GM21529 (cell line): ENCODE measurements at regions not wholly inside any gene's neighbourhood (a gene's known extent, or its start where the extent isn't known, plus 50 kb on each side); places are given as distances from the start of the nearest gene placed in this dataset.

Experiments used
- ATAC-seq: cut with Tn5 transposase; IDR thresholded peaks from one replicate; pipeline ENCODE4 v1.9.1; 2021; ENCODE audit not compliant: unreplicated experiment

DNA sequence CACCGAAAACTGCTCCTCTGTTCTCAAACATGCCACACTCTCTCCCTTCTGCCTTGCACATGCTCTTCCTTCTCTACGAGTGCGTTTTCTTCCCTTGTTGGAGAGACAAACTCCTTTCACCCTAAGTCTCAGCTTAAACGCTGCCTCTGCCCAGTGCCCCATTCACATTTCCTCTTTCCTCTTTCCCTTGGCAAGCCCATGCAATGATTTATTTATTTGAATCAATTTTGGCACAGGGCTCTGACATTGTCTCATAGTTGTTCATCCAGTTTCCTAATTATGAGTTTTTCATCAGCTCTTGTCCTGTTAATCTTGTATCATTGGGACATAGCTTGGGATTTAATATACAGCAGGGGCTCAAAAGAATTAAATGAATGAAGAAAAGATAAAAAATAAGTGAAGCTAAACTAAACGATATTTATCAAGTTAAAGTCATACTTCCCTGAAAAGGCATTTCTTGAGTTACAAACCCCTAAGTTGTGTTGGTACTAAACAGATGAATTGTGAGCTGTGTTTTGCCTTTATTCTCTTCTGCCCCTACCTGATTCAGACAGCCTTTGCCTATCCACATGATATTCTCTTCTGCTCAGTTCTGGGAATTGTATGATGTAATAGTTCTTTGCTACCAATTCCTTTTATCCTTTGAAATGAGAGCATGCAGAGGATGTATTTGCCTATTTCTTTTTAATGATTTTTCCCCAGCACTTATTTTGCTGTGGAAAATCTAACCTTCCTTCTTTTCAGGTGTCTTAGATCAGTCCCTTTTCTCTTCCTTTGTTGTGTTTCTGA is 704.4 kb downstream of the UTRN start:
- ATAC-seq, result no peak

DNA sequence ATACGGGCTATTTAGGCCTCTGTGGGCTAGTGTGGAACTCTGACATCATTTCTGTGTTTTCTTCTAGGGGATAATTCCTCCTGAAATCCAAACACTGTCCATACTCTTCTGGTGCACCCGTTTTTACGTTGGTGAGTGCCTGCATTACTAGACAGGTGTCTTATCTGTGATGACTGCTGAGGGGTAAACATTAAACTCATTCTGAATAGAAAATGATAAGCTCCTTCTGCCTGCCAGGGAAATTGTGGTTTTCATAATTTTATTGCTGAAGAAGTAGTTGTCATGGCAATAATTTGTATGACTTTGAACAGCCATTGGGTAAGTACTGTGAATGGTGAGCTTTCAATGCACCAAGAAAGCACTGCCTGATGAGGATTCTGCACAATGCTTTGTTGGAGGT is 705.6 kb downstream of the UTRN start:
- ATAC-seq, result no peak

DNA sequence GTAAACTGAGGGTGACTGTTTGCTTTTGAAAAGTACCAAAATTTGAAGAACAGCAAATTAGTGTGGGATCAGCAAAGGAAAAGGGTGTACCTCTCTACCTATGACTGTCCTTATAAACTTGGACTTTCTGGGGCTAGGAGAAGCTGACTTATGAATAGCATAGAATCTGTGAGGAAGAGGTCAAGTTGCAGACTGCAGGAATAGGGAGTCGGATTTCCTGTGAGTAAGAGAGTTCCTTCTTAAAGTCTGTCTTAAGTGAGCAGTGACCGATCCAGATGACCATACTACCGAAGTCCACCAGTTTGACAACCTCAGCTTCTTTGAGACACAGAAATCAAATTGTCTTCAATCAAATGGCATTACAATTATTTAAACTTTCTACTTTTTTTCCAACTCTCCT is 708.7 kb downstream of the UTRN start:
- ATAC-seq, result no peak

- no peak for ATAC-seq
Measured at GRCh38 chr6:144997996-144998395, 712.9 kb downstream of the UTRN start.

DNA sequence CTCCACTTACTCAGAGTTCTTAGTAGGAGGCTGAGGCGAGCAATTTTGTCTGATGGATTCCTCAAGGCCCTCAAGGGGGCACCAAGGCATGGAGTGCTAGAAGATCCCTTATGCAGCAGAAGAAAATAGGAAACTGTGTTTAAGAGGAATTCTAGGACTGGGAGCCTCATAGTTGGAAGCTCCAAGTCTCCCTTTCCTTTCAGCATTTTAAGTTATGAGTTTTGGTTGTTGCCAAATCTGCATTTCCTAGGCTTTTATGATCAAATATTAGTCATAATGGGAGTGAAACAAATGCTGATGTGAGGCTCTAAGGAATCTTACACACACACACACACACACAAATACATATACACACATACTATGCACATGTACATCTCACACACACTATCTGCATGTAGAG is 714.0 kb downstream of the UTRN start:
- no peak for ATAC-seq

GRCh38 chr6:145003145-145003544 is 718.0 kb downstream of the UTRN start:
- no peak for ATAC-seq

GRCh38 chr6:145006914-145007313 is 721.8 kb downstream of the UTRN start:
- ATAC-seq, result no peak

DNA sequence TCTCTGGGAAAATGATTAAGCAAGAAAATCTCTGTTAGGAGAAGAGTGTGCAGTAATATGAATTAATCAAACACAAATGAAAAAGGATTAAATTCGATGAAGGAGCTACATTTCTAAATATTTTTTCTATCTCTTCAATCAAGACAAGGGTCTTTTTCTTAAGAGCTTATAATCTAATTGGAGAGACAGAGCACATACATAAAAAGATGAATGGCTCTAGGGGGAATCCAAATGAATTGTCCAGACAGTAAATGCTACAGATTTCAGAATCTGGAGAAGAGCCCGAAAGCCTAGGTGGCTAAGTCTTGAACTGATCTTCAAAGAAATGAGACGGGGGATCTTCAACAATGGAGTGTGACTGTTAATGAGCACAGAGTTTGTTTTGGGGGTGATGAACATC is 723.6 kb downstream of the UTRN start:
- ATAC-seq, result no peak

GRCh38 chr6:145009711-145010110 is 724.6 kb downstream of the UTRN start:
- ATAC-seq, result no peak

DNA sequence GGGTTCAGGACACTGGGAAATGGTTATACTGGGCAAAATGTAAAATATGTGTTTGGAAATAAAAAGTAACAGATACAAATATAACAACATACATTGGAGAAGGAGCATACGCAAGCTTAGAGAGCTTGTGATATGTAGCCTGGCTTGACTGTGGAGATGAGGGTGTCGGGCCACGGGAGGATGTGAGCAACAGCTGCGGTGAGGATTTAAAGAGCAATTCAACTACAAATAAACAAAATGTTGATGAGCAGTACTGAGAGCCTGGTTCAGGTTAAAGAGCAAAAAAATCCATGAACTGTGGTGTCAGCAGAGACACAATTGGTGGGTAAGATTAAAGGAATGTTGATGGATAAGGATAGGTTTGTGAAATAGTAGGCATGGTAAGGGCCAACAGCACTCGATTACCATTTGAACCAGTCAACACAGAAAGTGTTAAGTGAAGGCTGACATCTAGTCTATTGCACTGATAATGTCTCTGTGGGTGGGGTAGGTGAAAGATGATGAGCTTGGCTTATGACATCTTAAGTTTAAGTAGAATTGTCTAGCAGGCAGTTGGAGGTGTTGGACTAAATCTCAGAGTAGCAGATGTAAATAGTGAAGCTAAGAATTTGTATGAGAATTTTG is 723.2 kb downstream of the EPM2A start:
- no peak for ATAC-seq

GRCh38 chr6:145015739-145016558 is 719.4 kb downstream of the EPM2A start:
- peak; percentile 99 for ATAC-seq

GRCh38 chr6:145017051-145017450 is 718.3 kb downstream of the EPM2A start:
- no peak for ATAC-seq

- no peak for ATAC-seq
Measured at GRCh38 chr6:145017516-145017915, 717.8 kb downstream of the EPM2A start.

- no peak for ATAC-seq
Measured at GRCh38 chr6:145018027-145018426, 717.3 kb downstream of the EPM2A start.

DNA sequence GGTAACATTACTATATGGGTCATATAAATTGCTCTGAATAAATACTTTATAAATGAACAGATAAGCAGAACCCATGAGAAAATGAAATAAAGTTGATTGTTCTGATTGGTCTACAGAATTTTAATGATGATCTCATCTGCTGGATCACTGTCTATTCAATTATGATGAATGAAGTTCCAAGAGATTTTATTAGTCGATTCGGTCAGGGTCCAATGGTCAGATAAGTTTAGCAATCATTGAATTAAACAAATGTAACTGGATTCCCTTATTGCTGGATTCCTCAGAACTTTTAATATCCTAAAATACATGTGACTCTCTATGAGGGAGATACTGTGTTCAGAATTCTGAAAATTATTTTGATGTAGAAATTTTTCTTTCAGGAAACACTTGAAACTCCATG is 715.2 kb downstream of the EPM2A start:
- no peak for ATAC-seq

GRCh38 chr6:145020543-145020942 is 714.8 kb downstream of the EPM2A start:
- ATAC-seq, result no peak

GRCh38 chr6:145022199-145022796 is 713.0 kb downstream of the EPM2A start:
- ATAC-seq, result no peak

DNA sequence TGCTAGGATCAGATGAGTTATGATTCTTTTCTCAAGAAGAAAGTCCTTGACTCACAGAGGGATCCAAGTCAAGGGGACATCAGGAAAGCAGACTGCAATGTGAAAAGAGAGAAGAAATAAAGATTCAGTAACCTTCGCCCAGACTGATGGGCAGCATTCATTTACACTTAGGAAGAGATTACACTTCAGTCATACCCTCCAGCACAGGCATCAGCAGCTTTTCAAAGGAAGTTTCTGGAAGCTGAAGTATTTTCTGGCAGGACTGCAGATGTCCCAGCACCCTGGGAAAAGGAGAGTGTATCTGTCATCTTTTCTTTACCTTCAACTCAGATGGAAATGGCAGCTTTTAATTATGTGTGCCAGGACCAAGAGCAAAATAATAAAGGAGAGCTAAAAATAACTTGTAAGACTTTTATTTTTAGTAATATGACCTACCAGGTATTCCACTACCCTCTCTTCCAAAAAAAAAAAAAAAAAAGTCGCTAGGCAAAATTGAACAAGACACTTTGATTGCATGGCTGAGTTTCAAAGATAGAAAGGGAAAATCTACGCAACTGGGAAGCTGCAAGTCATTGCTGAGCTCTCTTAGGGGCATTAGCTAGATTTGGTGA is 712.1 kb downstream of the EPM2A start:
- ATAC-seq, result no peak

GRCh38 chr6:145025488-145025887 is 709.8 kb downstream of the EPM2A start:
- ATAC-seq, result no peak

GRCh38 chr6:145026267-145026679 is 709.0 kb downstream of the EPM2A start:
- ATAC-seq, result no peak
